ENCODE measurements at regions not wholly inside any gene's neighbourhood (a gene's known extent, or its start where the extent isn't known, plus 50 kb on each side); places are given as distances from the start of the nearest gene placed in this dataset.

DNA sequence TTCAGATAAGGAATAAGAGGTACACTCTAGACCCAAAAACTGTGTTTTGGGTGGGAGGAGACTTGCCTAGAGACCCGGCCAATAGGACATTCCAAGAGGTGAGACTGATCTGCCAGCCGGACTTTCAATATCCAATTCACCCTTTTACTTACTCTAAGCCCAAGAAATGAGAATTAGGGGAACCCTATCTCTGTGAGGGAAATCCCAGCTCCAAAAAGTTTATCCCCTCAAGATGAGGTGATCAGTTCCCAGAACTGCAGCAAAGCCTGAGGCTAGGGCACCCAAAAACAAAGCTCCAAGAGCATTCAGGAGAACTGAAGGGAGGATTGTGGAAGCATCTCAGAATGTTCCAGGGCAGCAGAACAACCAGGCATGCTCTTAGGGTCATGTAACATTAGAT lies 251.7 kb downstream of the PTTG2 start:
- no peak overlapping the region for H3K4me3 ChIP-seq (ENCODE audit: low read depth, low read length)
- TF ChIP-seq, protein P1, sequence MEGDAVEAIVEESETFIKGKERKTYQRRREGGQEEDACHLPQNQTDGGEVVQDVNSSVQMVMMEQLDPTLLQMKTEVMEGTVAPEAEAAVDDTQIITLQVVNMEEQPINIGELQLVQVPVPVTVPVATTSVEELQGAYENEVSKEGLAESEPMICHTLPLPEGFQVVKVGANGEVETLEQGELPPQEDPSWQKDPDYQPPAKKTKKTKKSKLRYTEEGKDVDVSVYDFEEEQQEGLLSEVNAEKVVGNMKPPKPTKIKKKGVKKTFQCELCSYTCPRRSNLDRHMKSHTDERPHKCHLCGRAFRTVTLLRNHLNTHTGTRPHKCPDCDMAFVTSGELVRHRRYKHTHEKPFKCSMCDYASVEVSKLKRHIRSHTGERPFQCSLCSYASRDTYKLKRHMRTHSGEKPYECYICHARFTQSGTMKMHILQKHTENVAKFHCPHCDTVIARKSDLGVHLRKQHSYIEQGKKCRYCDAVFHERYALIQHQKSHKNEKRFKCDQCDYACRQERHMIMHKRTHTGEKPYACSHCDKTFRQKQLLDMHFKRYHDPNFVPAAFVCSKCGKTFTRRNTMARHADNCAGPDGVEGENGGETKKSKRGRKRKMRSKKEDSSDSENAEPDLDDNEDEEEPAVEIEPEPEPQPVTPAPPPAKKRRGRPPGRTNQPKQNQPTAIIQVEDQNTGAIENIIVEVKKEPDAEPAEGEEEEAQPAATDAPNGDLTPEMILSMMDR (IDR thresholded peaks at IDR 0.05; ENCODE audit: low read depth, low read length, missing control alignments) = no peak
- DNase-seq (ENCODE audit: low read depth) = no peak

DNA sequence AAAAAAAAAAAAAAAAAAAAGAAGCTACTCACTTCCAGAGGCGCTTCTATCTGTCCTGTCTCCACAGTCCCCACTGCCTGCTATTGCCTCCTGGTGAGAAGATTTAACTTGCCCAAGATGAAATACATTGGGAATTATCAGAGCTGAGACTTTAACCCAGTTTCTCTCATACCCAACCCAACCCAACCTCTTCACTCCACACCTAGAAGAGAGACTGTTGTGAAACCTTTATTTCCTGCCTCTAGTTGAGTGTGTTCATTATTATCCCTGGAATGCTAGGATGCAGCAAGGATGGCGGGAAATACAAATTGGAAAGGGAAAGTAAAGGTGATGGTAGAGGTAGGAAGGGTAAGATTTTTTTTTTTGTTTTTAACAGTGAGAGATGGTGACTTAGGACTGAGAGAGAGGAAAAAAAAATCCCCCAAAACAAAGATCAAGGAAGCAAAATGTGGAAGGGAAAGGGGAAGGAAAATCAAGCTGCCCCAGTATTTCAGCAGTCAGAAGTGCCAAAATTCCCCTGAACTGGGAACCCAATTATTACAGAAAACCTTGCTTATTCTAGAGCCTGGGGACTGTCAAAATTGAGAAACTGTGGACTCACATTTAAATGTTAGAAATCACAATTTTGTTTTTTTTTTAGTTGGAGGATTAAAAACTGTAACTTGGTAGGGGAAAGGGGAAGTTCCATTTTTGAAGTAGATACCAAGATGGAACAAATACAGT lies 253.0 kb downstream of the PTTG2 start:
- TF ChIP-seq, protein P1 (IDR thresholded peaks at IDR 0.05; ENCODE audit: low read depth, low read length, missing control alignments) = no peak
- H3K4me3 ChIP-seq (ENCODE audit: low read depth, low read length) = no peak overlapping the region
- DNase-seq (ENCODE audit: low read depth) = no peak

DNA sequence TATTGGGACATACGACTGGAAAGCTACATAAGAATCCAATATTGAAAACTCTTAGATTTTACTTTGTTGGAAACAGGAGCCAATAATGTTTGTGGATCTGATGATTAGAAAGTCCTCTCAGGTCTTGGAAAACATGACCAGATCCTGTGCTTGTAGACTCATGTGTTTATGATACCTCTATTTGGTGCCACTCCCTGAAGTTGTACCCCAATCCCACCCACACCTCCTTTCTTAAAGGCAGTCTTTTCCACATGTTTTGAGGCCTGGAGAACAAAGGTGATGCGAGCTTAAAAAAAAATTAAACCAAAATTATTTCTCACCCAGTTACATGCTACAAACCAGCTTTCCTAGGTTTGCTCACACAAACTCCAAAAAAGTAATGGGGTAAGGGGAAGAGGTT lies 262.7 kb downstream of the PTTG2 start:
- no peak overlapping the region for H3K4me3 ChIP-seq (ENCODE audit: low read depth, low read length)
- TF ChIP-seq, protein P1 (IDR thresholded peaks at IDR 0.05; ENCODE audit: low read depth, low read length, missing control alignments) = no peak
- DNase-seq (ENCODE audit: low read depth) = no peak

DNA sequence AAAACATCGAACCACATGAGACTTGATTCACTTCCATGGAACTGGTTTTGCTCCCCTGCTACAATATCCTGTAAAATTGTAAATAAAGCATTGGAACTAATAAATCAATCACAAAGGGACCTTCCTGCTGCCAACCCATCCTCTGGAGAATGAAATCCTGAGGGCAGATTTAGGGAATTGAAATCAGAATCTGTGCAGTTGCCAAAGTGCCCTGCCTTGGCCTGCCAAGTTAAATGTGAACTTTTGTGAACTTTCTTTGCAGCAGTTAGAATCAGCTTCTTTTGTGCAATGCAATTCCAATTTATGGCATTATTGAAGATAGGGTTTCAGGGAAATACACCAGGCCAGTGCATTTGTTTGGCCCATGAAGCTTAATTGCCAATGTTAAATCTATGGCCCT lies 263.1 kb downstream of the PTTG2 start:
- no peak for DNase-seq (ENCODE audit: low read depth)
- TF ChIP-seq, protein P1 (IDR thresholded peaks at IDR 0.05; ENCODE audit: low read depth, low read length, missing control alignments) = no peak
- H3K4me3 ChIP-seq (ENCODE audit: low read depth, low read length) = no peak overlapping the region

DNA sequence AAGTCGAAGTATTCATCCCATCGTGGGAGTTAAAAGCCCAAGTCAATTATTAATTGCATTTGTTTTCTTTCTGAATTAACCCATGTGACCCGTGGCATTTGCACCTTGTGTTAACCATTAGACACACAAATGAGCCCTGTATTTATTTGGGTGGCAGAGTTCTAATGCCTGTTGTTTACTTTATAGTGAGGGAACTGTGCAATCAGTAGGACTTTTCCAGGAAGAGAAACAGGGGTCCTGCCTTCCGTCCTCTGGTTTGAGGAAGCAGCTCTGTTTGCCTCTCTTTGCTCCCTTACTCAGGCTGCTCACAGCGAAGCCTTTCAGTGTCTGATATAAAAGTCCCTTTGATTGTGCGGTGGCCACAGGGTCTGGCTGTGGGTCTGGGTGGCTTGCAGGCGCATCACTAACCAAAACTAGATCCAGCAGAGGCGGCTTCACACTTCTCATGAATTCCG lies 263.6 kb downstream of the PTTG2 start:
- no peak for DNase-seq (ENCODE audit: low read depth)
- H3K4me3 ChIP-seq (ENCODE audit: low read depth, low read length) = no peak overlapping the region
- TF ChIP-seq, protein P1 (IDR thresholded peaks at IDR 0.05; ENCODE audit: low read depth, low read length, missing control alignments) = no peak

DNA sequence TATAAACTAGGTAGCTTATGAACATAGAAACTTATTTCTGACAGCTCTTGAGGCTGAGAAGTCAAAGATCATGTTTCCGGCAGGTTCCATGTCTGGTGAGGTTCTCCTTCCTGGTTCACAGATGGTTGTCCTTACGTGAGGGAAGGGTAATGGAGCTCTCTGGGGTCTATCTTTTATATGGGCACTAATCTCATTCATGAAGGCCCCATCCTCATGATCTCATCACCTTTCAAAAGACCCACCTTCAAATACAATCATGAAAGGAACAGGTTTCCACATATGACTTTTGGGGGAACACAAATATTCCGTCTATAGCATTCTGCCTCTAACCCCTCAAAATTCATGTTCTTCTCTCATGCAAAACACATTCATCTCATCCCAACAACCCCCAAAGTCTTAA lies 264.7 kb downstream of the PTTG2 start:
- H3K4me3 ChIP-seq (ENCODE audit: low read depth, low read length) = no peak overlapping the region
- no peak for DNase-seq (ENCODE audit: low read depth)
- TF ChIP-seq, protein P1 (IDR thresholded peaks at IDR 0.05; ENCODE audit: low read depth, low read length, missing control alignments) = no peak

DNA sequence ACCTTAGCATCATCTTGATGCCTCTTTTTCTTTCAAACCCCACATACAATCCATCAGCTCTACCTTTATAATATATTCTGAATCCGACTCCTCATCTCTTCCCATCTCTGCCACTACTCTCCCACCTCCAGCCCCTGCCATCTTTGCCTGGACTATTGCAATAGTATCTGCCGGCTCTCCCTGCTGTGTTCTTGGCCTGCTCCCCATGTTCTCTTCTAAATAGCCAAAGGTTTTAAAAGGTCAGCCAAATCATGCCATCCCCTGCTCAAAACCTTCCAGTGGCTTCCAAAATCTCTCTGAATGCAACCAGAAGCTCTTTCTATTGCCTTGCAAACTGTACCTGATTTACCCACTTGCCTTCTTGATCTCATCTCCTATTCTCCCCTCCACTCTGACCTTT lies 266.0 kb downstream of the PTTG2 start:
- TF ChIP-seq, protein P1 (IDR thresholded peaks at IDR 0.05; ENCODE audit: low read depth, low read length, missing control alignments) = no peak
- no peak overlapping the region for H3K4me3 ChIP-seq (ENCODE audit: low read depth, low read length)
- no peak for DNase-seq (ENCODE audit: low read depth)
